K562 (cell line): ENCODE measurements at regions not wholly inside any gene's neighbourhood (a gene's known extent, or its start where the extent isn't known, plus 50 kb on each side); places are given as distances from the start of the nearest gene placed in this dataset.
A peak's percentile ranks its signal among the peaks of the same experiment; 100 is the strongest.

Experiments
- BCOR ChIP-seq: fragments of 450-650 bp; IDR thresholded peaks from 2 replicates; pipeline ENCODE4 v1.6.1; 2016
- BMI1 ChIP-seq: fragments of 150-350 bp; IDR thresholded peaks from 2 replicates; pipeline ENCODE4 v1.6.1; 2014; ENCODE audit warnings: low read length
- CCNT2 ChIP-seq: IDR thresholded peaks from 2 replicates; pipeline ENCODE4 v1.6.1; 2011; ENCODE audit warnings: borderline replicate concordance, low read depth, mild to moderate bottlenecking, moderate library complexity, mixed read lengths, low read length; ENCODE audit not compliant: insufficient read length; ENCODE audit errors: extremely low read depth
- CTBP1 ChIP-seq: fragments of 450-650 bp; IDR thresholded peaks from 2 replicates; pipeline ENCODE4 v1.6.1; 2016; ENCODE audit warnings: borderline replicate concordance
- CXXC5 ChIP-seq: fragments of 250-450 bp; sonication (Bioruptor Pico); IDR thresholded peaks from 2 replicates; pipeline ENCODE4 v1.8.0; 2022; ENCODE audit warnings: inconsistent platforms, mild to moderate bottlenecking, moderate library complexity
- ELF1 ChIP-seq: fragments of 200-800 bp; sonication (Bioruptor generic); IDR thresholded peaks from 2 replicates; pipeline ENCODE4 v1.6.1; 2016; ENCODE audit warnings: missing genetic modification characterization, missing compliant biosample characterization
- GTF2A2 ChIP-seq: IDR thresholded peaks from 2 replicates; pipeline ENCODE4 v1.6.1; 2016; ENCODE audit warnings: mild to moderate bottlenecking, missing genetic modification characterization, missing compliant biosample characterization
- HDAC1 ChIP-seq, 2 experiments: fragments of 450-650 bp; IDR thresholded peaks; 2 replicates each; pipeline ENCODE4 v1.6.1; 2016 to 2017; ENCODE audit warnings: inconsistent platforms in 1 of 2, mild to moderate bottlenecking in 1 of 2, moderate library complexity in 1 of 2
- HDGF ChIP-seq: fragments of 450-650 bp; IDR thresholded peaks from 2 replicates; pipeline ENCODE4 v1.6.1; 2016
- KAT8 ChIP-seq: fragments of 450-650 bp; IDR thresholded peaks from 2 replicates; pipeline ENCODE4 v1.6.1; 2016; ENCODE audit warnings: low read depth, mild to moderate bottlenecking
- KHSRP ChIP-seq: fragments of 450-650 bp; IDR thresholded peaks from 2 replicates; pipeline ENCODE4 v1.6.1; 2017
- LEF1 ChIP-seq: fragments of 450-650 bp; IDR thresholded peaks from 2 replicates; pipeline ENCODE4 v1.6.1; 2016; ENCODE audit warnings: mild to moderate bottlenecking
- MEF2D ChIP-seq: conservative IDR thresholded peaks from 2 replicates; pipeline ENCODE4 v1.6.1; 2016; ENCODE audit warnings: low read depth, missing genetic modification characterization, missing compliant biosample characterization
- MTA1 ChIP-seq: fragments of 450-650 bp; IDR thresholded peaks from 2 replicates; pipeline ENCODE4 v1.6.1; 2017; ENCODE audit warnings: borderline replicate concordance
- SMAD3 ChIP-seq: fragments of 450-650 bp; formaldehyde crosslinking; conservative IDR thresholded peaks from 2 replicates; pipeline ENCODE4 v1.4.0; 2020; ENCODE audit warnings: mild to moderate bottlenecking
- SMARCA4 ChIP-seq: fragments of 450-650 bp; IDR thresholded peaks from 2 replicates; pipeline ENCODE4 v1.6.1; 2016
- STAG1 ChIP-seq: sonication (generic); formaldehyde crosslinking; IDR thresholded peaks from 2 replicates; pipeline ENCODE4 v1.5.0; 2020; ENCODE audit warnings: missing genetic modification reagents, borderline replicate concordance
- STAT5A ChIP-seq: IDR thresholded peaks from 2 replicates; pipeline ENCODE4 v1.6.1; 2012; ENCODE audit warnings: low read length, inconsistent platforms, borderline replicate concordance
- ZC3H8 ChIP-seq: fragments of 450-650 bp; IDR thresholded peaks from 2 replicates; pipeline ENCODE4 v1.6.1; 2017
- ZNF232 ChIP-seq: sonication (generic); formaldehyde crosslinking; IDR thresholded peaks from 2 replicates; pipeline ENCODE4 v1.8.0; 2022; ENCODE audit warnings: mild to moderate bottlenecking, missing genetic modification reagents
- ZNF444 ChIP-seq: fragments of 250-450 bp; sonication (Bioruptor Pico); IDR thresholded peaks from 2 replicates; pipeline ENCODE4 v1.4.0; 2020; ENCODE audit warnings: mild to moderate bottlenecking, moderate library complexity
- ZNF79 ChIP-seq: fragments of 250-450 bp; sonication (Bioruptor Pico); IDR thresholded peaks from 2 replicates; pipeline ENCODE4 v1.4.0; 2020; ENCODE audit warnings: low read depth, mild to moderate bottlenecking, moderate library complexity
- TF ChIP-seq, protein P1 (sequence below): sonication (generic); formaldehyde crosslinking; IDR thresholded peaks from 2 replicates; pipeline ENCODE4 v1.8.0; 2022; ENCODE audit warnings: mild to moderate bottlenecking, missing genetic modification reagents, borderline replicate concordance
- TF ChIP-seq, protein P2 (sequence below): sonication (generic); formaldehyde crosslinking; IDR thresholded peaks from 2 replicates; pipeline ENCODE4 v1.8.1; 2023; ENCODE audit warnings: mild to moderate bottlenecking, missing genetic modification reagents
- TF ChIP-seq, protein P3 (sequence below): fragments of 450-650 bp; IDR thresholded peaks from 2 replicates; pipeline ENCODE4 v1.6.1; 2017; ENCODE audit warnings: mild to moderate bottlenecking, moderate library complexity

DNA sequence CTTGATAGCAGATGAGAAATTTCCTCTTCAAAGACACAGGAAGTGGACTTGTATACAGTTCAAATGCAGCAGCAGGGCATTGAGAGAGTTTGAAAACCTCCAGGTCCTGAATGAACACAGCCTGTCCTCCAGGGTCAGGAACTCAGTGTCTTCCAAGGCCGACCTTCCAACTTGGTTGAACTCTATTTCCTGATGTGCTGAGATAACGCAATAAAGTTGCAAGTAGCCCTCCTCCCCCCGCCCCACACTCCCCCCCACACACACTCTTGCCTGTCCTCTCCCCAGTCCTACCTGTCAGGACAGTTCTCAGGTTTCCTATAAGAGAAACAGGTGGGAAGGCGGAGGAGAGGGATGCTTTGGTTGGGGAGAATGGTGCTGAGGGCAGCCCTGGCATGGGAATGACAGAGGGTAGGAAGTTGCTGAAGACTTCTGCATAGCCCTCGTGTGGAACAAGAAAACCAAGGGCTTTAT is 90.0 kb downstream of the CCDC71L start (continued):
- no peak for TF ChIP-seq STAG1 (CRISPR knock-in tag)
- no peak for TF ChIP-seq SMAD3 (CRISPR knock-in tag)
- TF ChIP-seq, protein P1, sequence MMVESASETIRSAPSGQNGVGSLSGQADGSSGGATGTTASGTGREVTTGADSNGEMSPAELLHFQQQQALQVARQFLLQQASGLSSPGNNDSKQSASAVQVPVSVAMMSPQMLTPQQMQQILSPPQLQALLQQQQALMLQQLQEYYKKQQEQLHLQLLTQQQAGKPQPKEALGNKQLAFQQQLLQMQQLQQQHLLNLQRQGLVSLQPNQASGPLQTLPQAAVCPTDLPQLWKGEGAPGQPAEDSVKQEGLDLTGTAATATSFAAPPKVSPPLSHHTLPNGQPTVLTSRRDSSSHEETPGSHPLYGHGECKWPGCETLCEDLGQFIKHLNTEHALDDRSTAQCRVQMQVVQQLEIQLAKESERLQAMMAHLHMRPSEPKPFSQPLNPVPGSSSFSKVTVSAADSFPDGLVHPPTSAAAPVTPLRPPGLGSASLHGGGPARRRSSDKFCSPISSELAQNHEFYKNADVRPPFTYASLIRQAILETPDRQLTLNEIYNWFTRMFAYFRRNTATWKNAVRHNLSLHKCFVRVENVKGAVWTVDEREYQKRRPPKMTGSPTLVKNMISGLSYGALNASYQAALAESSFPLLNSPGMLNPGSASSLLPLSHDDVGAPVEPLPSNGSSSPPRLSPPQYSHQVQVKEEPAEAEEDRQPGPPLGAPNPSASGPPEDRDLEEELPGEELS (CRISPR knock-in tag) = no peak
- peak in 1 of 2 experiments; percentile 50; a peak in 2 of 4 replicates for TF ChIP-seq HDAC1 (IDR thresholded peaks at IDR 0.05)
- TF ChIP-seq, protein P2, sequence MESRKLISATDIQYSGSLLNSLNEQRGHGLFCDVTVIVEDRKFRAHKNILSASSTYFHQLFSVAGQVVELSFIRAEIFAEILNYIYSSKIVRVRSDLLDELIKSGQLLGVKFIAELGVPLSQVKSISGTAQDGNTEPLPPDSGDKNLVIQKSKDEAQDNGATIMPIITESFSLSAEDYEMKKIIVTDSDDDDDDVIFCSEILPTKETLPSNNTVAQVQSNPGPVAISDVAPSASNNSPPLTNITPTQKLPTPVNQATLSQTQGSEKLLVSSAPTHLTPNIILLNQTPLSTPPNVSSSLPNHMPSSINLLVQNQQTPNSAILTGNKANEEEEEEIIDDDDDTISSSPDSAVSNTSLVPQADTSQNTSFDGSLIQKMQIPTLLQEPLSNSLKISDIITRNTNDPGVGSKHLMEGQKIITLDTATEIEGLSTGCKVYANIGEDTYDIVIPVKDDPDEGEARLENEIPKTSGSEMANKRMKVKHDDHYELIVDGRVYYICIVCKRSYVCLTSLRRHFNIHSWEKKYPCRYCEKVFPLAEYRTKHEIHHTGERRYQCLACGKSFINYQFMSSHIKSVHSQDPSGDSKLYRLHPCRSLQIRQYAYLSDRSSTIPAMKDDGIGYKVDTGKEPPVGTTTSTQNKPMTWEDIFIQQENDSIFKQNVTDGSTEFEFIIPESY (CRISPR knock-in tag) = no peak
- no peak for TF ChIP-seq KHSRP
- TF ChIP-seq ZNF232 (CRISPR knock-in tag) = 0 out of 2 replicates have a peak, but pooled peaks have one; percentile 12
- TF ChIP-seq, protein P3, sequence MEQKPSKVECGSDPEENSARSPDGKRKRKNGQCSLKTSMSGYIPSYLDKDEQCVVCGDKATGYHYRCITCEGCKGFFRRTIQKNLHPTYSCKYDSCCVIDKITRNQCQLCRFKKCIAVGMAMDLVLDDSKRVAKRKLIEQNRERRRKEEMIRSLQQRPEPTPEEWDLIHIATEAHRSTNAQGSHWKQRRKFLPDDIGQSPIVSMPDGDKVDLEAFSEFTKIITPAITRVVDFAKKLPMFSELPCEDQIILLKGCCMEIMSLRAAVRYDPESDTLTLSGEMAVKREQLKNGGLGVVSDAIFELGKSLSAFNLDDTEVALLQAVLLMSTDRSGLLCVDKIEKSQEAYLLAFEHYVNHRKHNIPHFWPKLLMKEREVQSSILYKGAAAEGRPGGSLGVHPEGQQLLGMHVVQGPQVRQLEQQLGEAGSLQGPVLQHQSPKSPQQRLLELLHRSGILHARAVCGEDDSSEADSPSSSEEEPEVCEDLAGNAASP = 0 out of 2 replicates have a peak, but pooled peaks have one; percentile 40
- TF ChIP-seq ZNF79 (CRISPR knock-in tag) = peak; percentile 59; the same call in 1 of the 2 replicates
- TF ChIP-seq BMI1 = no peak
- TF ChIP-seq BCOR = no peak
- TF ChIP-seq CCNT2 = peak; percentile 19
- TF ChIP-seq ZC3H8 = no peak
- TF ChIP-seq ELF1 = peak; percentile 67
- TF ChIP-seq GTF2A2 (tag) = 0 out of 2 replicates have a peak, but pooled peaks have one; percentile 34
- peak; percentile 46; the same call in 1 of the 2 replicates for TF ChIP-seq CXXC5 (CRISPR knock-in tag)
- TF ChIP-seq LEF1 = 0 out of 2 replicates have a peak, but pooled peaks have one; percentile 20
- TF ChIP-seq MEF2D (tag) = 0 out of 2 replicates have a peak, but pooled peaks have one; percentile 55
- peak; percentile 51; the same call in 1 of the 2 replicates for TF ChIP-seq CTBP1
- TF ChIP-seq SMARCA4 = peak; percentile 59; the same call in 1 of the 2 replicates
- TF ChIP-seq STAT5A = peak; percentile 26; the same call in 1 of the 2 replicates
- no peak for TF ChIP-seq HDGF
- no peak for TF ChIP-seq KAT8
- TF ChIP-seq ZNF444 (CRISPR knock-in tag) = no peak
- TF ChIP-seq MTA1 = no peak
